GM21526 (cell line): ENCODE measurements at regions not wholly inside any gene's neighbourhood (a gene's known extent, or its start where the extent isn't known, plus 50 kb on each side); places are given as distances from the start of the nearest gene placed in this dataset.
"Not testable (repeated sequence)": the region's sequence is repeated elsewhere in the genome, so short reads cannot be mapped to it uniquely, and the experiment has no call there.

Experiments used
- ATAC-seq: cut with Tn5 transposase; IDR thresholded peaks from one replicate; pipeline ENCODE4 v1.9.1; 2021; ENCODE audit warnings: moderate library complexity; ENCODE audit not compliant: unreplicated experiment, low FRiP score

GRCh38 chr6:18527836-18528743 lies 140.9 kb downstream of the RNF144B start:
- no peak for ATAC-seq

GRCh38 chr6:18530201-18530600 lies 143.1 kb downstream of the RNF144B start:
- no peak for ATAC-seq

DNA sequence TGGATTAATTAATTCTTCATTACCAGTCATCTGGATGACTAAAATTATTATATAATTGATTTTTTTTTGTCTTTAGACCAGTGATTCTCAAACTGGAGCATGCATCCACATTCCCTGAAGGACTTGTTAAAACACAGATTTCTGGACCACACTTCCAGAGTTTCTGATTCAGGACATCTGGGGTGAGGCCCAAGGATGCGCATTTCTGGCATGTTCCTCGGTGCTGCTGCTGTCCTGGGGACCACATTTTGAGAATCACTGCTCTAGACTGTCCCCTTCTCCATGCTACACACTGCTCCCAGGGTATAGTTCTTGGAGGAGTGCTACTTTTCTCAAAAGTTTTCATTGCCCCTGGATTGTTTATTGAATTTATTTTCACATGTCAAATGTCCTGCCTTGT lies 145.0 kb downstream of the RNF144B start:
- ATAC-seq = no peak

DNA sequence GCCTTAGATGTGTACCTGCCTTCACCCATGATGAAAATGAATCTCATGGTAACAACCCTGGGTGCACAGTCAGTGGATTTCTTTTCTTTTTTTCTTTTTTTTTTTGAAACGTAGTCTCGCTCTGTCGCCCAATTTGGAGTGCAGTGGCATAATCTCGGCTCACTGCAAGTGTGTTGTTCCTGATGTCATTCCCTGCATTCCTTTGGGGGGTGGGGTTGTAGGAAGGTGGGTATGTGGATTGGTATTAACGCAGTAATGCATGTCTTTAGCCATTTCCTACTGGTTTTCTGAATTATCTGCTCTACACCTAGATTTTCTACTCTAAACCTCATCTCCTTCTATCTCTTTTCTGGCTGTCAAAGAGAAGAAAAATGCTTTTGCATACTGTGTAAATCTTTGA lies 146.6 kb downstream of the RNF144B start:
- no peak for ATAC-seq

DNA sequence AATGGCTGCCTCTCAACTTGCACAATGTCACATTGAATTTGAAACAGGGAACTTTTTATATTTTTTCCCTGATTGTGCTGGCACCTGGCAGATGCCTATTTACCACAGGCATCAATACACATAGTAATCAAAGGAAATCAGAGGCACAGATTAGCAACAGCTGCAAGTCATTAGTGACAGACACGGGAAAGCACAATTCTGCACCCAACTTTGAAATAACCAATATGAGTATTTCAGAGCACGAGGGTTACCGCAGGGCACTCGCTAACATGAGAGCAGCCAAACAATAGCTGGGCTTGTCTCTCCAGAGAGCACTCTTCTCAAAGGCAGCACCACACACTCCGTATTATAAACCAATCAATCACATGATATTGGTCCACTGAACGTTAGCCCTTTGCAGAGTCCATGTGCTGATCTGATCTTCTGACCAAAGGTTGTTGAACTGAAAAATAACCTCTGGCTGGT lies 149.5 kb downstream of the RNF144B start:
- ATAC-seq = no peak

DNA sequence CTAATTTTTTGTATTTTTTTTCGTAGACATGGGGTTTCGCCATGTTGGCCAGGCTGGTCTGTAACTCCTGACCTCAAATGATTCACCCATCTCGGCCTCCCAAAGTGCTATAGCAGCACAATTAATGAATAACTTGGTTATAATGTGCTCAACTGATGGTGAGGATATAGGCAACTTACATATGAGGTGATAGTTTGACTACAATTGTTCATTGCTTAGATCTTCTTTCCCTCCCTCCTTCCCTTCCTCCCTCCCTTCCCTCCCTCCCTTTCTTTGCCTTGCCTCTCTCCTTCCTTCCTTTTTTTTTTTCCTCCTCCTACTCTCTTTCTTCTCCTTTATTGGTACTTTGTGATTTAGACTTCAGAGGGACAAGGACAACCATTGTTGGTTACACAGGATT lies 151.2 kb downstream of the RNF144B start:
- ATAC-seq = no peak

DNA sequence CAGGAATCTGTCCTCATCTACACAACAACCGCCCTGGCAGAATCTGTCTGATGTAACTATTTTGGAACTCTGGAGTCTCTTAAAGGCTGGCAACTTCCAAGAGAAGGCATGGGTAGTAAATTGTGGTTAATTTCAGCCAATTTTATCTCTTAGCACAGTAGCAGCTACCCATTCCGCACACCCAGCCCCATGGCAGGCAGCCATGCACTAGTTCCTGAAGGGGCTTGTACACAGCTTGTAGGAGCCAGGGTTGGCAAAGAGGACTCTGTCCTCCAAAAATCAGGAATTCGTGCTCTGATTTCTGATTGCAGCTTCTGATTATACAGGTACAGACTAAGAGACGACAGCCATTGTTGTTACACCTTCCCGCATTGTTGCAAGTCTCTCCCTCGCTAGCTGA lies 155.9 kb downstream of the RNF144B start:
- ATAC-seq = no peak

DNA sequence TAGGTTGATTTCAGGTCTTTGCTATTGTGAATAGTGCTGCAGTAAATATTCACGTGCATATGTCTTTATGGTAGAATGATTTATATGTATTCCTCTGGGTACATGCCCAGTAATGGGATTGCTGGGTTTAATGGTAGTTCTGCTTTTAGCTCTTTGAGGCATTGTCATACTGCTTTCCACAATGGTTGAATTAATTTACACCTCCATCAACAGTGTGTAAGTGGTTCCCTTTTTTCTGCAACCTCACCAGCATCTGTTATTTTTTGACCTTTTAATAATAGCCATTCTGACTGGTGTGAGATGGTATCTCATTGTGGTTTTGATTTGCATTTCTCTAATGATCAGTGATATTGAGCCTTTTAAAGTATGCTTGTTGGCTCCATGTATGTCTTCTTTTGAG lies 158.0 kb downstream of the RNF144B start:
- ATAC-seq = not testable (repeated sequence)

- ATAC-seq = no peak
Observed at GRCh38 chr6:18545726-18546125, 158.6 kb downstream of the RNF144B start.

GRCh38 chr6:18550119-18550518 lies 163.0 kb downstream of the RNF144B start:
- ATAC-seq = no peak

DNA sequence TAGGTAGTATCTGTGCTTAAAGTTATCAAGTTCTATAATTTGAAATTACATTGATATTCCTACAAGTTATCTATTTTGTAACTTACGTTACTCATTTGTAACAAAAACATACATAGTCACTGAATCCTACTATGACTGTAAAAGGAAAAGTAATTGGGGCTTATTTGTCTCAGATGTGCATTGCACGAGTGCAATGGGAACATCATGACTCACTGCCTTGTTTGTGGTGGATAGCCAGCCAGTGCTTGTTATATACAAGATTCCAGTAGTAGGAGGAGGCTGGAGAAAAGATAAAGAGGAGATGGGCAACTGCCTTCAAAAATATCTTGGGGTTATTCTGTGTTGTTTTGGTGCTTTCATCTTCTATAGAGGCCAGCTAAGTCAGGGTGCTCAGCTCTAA lies 164.1 kb downstream of the RNF144B start:
- no peak for ATAC-seq

GRCh38 chr6:18555750-18556149 lies 168.6 kb downstream of the RNF144B start:
- no peak for ATAC-seq

- ATAC-seq = no peak
Observed at GRCh38 chr6:18561037-18561750, 174.0 kb downstream of the RNF144B start.

- ATAC-seq = no peak
Observed at GRCh38 chr6:18562726-18563125, 175.6 kb downstream of the RNF144B start.

DNA sequence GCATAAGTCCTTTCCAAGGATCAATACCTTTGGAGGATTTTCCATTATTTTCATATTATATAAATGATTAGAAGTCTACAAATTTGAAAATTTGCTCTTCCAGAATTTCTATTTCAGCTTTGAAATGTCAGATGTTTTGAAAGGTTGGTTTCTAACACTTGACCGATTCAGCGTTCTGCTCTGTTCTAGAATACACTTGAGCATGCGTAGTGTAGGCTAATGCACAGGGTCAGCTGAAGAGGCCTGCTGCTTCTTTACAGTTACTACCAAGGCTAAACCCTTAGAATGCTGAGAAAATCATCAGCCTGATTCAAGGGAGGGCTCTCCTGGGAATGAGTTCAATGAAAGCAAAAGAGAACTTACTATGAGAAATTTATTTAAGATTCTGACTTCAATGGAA lies 177.6 kb downstream of the RNF144B start:
- no peak for ATAC-seq

GRCh38 chr6:18565231-18565630 lies 178.1 kb downstream of the RNF144B start:
- no peak for ATAC-seq

DNA sequence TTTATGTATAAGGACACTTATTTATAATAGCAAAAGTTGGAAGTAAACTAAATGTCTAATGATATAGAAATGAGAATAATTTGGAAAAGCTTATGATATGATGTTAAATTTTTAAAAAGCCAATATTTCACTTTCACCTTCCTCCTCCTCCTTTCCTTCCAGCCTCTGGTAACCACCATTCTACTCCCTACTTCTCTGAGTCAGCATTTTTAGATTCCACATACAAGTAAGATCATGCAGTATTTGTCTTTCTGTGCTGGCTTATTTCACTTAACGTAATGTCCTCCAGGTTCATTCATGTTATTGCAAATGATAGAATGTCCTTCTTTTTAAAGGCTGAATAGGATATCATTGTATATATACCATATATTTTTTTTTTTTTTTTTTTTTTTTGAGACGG lies 180.2 kb downstream of the RNF144B start:
- ATAC-seq = no peak

DNA sequence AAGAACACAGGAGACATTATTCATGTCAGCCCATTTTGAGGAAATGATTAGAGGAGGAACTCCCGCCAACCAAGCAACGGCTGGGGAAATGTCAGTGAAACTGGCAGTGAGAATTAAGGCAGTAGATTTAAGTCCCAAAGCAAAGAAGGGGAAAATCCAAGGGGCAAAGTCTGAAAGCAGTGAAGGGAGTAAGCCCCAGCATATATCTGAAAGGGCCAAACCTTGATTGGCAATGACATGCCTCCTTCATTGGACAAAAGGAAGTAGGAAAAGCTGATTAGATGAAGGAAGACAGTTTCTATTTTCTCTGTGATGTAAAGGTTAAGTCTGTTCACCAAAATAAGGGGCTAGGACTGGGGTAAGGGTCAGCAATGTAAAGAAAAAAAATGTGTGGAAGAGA lies 190.3 kb downstream of the RNF144B start:
- ATAC-seq = no peak

- ATAC-seq = no peak
Observed at GRCh38 chr6:18579166-18579565, 192.0 kb downstream of the RNF144B start.

DNA sequence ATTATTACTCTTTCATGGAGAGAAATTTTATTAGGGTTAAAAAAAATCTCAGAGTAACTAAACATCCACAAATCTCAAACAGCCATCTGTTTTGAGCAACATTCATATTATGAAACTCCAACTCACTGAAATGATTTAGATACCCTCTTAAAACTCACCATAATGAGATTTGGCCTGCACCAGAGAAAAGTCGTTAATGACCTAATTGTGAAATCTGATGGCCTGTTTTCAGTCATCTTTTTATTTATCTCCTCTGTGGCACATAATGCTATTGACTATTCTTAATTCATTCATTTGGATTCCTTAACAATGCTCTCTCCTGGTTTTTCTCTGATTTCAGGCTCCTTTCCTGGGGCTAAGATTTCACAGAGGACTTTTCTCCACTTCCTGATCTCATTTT lies 192.7 kb downstream of the RNF144B start:
- no peak for ATAC-seq

- ATAC-seq = no peak
Observed at GRCh38 chr6:18584372-18584771, 197.2 kb downstream of the RNF144B start.
